Sciatic nerve (tissue), 2 donors: ENCODE measurements at regions not wholly inside any gene's neighbourhood (a gene's known extent, or its start where the extent isn't known, plus 50 kb on each side); places are given as distances from the start of the nearest gene placed in this dataset.

Experiments used
- ATAC-seq: fragments of 200-7000 bp; cut with Tn5 transposase; one replicate; pipeline ENCODE4 v1.9.1; 2020; ENCODE audit warnings: mild to moderate bottlenecking, moderate library complexity
- DNase-seq: peaks from one replicate; pipeline ENCODE4 v3.0.0-alpha.2; 2020; ENCODE audit warnings: low spot score
- intact Hi-C: fragments of 100-400 bp; cut with DNase I; formaldehyde crosslinking; loops from one replicate; pipeline ENCODE4 v1.14.2; 2022
- donor health status: DM: no; HTN: no; CAD: no.
- donor health status: DM: no; HTN: no; CAD: no.

- no peak for ATAC-seq
- DNase-seq, result no peak
- intact Hi-C loops, result no loop called here
These were observed 56.0 kb downstream of the PLK2 start for GRCh38 chr5:58403822-58404433.

GRCh38 chr5:58401701-58402100 is 58.2 kb downstream of the PLK2 start:
- ATAC-seq (no peak), DNase-seq (no peak)
- intact Hi-C loops, result no loop called here

- intact Hi-C loops, result no loop called here
- no peak for DNase-seq
These were observed 59.1 kb downstream of the PLK2 start for GRCh38 chr5:58400737-58401136.

GRCh38 chr5:58399951-58400350 is 59.9 kb downstream of the PLK2 start:
- no peak for ATAC-seq
- no peak for DNase-seq
- intact Hi-C loops, result no loop called here

More at GRCh38 chr5:58400737-58401136, 59.1 kb downstream of the PLK2 start:
- peak; percentile 41 for ATAC-seq

- DNase-seq (no peak), ATAC-seq (no peak)
- intact Hi-C loops, result no loop called here
These were observed 65.5 kb downstream of the PLK2 start for GRCh38 chr5:58394339-58394738.

- DNase-seq, result no peak
- ATAC-seq, result no peak
- intact Hi-C loops, result no loop called here
These were observed 66.2 kb downstream of the PLK2 start for GRCh38 chr5:58393716-58394115.

GRCh38 chr5:58392496-58392895 is 67.4 kb downstream of the PLK2 start:
- DNase-seq, result no peak
- no peak for ATAC-seq
- intact Hi-C loops, result no loop called here

- DNase-seq, result no peak
- no peak for ATAC-seq
- intact Hi-C loops, result no loop called here
These were observed 76.4 kb downstream of the PLK2 start for GRCh38 chr5:58383448-58383847.

GRCh38 chr5:58382131-58382534 is 77.8 kb downstream of the PLK2 start:
- intact Hi-C loops, result no loop called here
- no peak for ATAC-seq
- DNase-seq, result no peak

- DNase-seq (no peak), ATAC-seq (no peak)
- intact Hi-C loops, result no loop called here
These were observed 78.3 kb downstream of the PLK2 start for GRCh38 chr5:58381566-58381965.

GRCh38 chr5:58380655-58381054 is 79.2 kb downstream of the PLK2 start:
- ATAC-seq (no peak), DNase-seq (no peak)
- intact Hi-C loops, result no loop called here

GRCh38 chr5:58378613-58379390 is 81.1 kb downstream of the PLK2 start:
- no peak for ATAC-seq
- intact Hi-C loops, result no loop called here
- no peak for DNase-seq

- intact Hi-C loops, result no loop called here
- DNase-seq, result no peak
- no peak for ATAC-seq
These were observed 89.3 kb downstream of the PLK2 start for GRCh38 chr5:58370606-58371005.

GRCh38 chr5:58369513-58370190 is 90.2 kb downstream of the PLK2 start:
- no peak for DNase-seq
- no peak for ATAC-seq
- intact Hi-C loops, result no loop called here

GRCh38 chr5:58366461-58366860 is 93.4 kb downstream of the PLK2 start:
- DNase-seq (no peak), ATAC-seq (no peak)
- intact Hi-C loops, result no loop called here

- intact Hi-C loops, result no loop called here
- DNase-seq, result no peak
- no peak for ATAC-seq
These were observed 94.1 kb downstream of the PLK2 start for GRCh38 chr5:58365791-58366190.

GRCh38 chr5:58363461-58364249 is 96.2 kb downstream of the PLK2 start:
- no peak for ATAC-seq
- intact Hi-C loops, result no loop called here
- DNase-seq, result no peak

GRCh38 chr5:58362135-58362534 is 97.8 kb downstream of the PLK2 start:
- intact Hi-C loops, result no loop called here

GRCh38 chr5:58360794-58361193 is 99.1 kb downstream of the PLK2 start:
- DNase-seq (no peak), ATAC-seq (no peak)
- intact Hi-C loops, result no loop called here

More at GRCh38 chr5:58362135-58362534, 97.8 kb downstream of the PLK2 start:
- no peak for DNase-seq
- no peak for ATAC-seq

- no peak for ATAC-seq
These were observed 99.9 kb downstream of the PLK2 start for GRCh38 chr5:58359981-58360380.

More at GRCh38 chr5:58359981-58360380, 99.9 kb downstream of the PLK2 start:
- intact Hi-C loops, result no loop called here
- no peak for DNase-seq
